Neural progenitor cell (in vitro differentiated cells): ENCODE measurements at regions not wholly inside any gene's neighbourhood (a gene's known extent, or its start where the extent isn't known, plus 50 kb on each side); places are given as distances from the start of the nearest gene placed in this dataset.

Source experiments
- EZH2 ChIP-seq: fragments of 200-600 bp; sonication (generic); IDR thresholded peaks from 2 replicates; pipeline ENCODE4 v1.6.1; 2017; ENCODE audit warnings: antibody characterized with exemption, mild to moderate bottlenecking, moderate library complexity
- TF ChIP-seq, protein P1 (sequence below): fragments of 200-600 bp; sonication (generic); IDR thresholded peaks from 2 replicates; pipeline ENCODE4 v1.5.1; 2017; ENCODE audit warnings: antibody characterized with exemption, mild to moderate bottlenecking

DNA sequence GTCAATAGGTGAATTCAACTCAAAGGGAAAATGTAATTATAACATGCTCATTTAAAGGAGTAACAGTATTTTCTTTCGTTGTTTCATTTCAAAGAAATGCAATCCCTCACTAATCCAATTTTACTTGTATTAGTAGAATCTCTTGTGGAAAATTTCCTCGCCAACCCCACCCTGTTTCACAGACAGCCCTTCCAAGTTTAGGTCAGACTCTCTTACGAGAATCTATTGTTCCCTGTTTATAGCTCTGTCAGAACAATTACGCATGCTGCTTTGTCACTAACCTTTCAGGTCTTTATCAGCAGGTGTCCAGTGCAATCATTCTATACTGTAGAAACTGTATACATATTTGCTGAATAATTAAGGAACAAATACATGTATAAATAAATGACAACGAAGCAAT is 657.8 kb upstream of the LINC00305 start:
- TF ChIP-seq, protein P1, sequence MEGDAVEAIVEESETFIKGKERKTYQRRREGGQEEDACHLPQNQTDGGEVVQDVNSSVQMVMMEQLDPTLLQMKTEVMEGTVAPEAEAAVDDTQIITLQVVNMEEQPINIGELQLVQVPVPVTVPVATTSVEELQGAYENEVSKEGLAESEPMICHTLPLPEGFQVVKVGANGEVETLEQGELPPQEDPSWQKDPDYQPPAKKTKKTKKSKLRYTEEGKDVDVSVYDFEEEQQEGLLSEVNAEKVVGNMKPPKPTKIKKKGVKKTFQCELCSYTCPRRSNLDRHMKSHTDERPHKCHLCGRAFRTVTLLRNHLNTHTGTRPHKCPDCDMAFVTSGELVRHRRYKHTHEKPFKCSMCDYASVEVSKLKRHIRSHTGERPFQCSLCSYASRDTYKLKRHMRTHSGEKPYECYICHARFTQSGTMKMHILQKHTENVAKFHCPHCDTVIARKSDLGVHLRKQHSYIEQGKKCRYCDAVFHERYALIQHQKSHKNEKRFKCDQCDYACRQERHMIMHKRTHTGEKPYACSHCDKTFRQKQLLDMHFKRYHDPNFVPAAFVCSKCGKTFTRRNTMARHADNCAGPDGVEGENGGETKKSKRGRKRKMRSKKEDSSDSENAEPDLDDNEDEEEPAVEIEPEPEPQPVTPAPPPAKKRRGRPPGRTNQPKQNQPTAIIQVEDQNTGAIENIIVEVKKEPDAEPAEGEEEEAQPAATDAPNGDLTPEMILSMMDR = no peak
- TF ChIP-seq EZH2 = no peak
